Left cardiac atrium (tissue), 4 donors: ENCODE measurements at regions not wholly inside any gene's neighbourhood (a gene's known extent, or its start where the extent isn't known, plus 50 kb on each side); places are given as distances from the start of the nearest gene placed in this dataset.
A peak's percentile ranks its signal among the peaks of the same experiment; 100 is the strongest.
"Not testable (repeated sequence)": the region's sequence is repeated elsewhere in the genome, so short reads cannot be mapped to it uniquely, and the experiment has no call there.

Experiments
- ATAC-seq, 2 donors: fragments of 200-7000 bp; cut with Tn5 transposase; one replicate each; pipeline ENCODE4 v1.9.1; 2020; ENCODE audit warnings: mild to moderate bottlenecking in 2 of 2, moderate library complexity in 2 of 2
- DNase-seq: peaks from one replicate; pipeline ENCODE4 v3.0.0-alpha.2; 2020
- intact Hi-C, 2 donors: fragments of 100-400 bp; cut with DNase I; formaldehyde crosslinking; loops; one replicate each; pipeline versions ENCODE4 v1.14.1 to v1.15.1; 2022 to 2023
- donor health status: DM: no; HTN: yes; CAD: no.
- donor health status: DM: no; HTN: yes; CAD: no; lungs with severe emphysema.
- donor health status: DM: yes; HTN: yes; CAD: no.
- donor health status: Dilated cardiomyopathy.

GRCh38 chr2:95681589-95682081, 89.8 kb downstream of the TRIM43 start:
- intact Hi-C loops: not testable (repeated sequence)
- peak; percentile 38 to 86 for ATAC-seq
- DNase-seq: peak; percentile 50

GRCh38 chr2:95682889-95683517, 91.2 kb downstream of the TRIM43 start:
- peak; percentile 13 to 35 for ATAC-seq
- intact Hi-C loops, DNase-seq: not testable (repeated sequence)

- no peak for DNase-seq
- intact Hi-C loops: no loop called here
- no peak for ATAC-seq
These were observed 93.7 kb downstream of the TRIM43 start for GRCh38 chr2:95685513-95685912.

- ATAC-seq: peak in 1 of 2 donors; percentile 20
- intact Hi-C loops, DNase-seq: not testable (repeated sequence)
These were observed 94.4 kb downstream of the TRIM43 start for GRCh38 chr2:95686056-95686825.

GRCh38 chr2:95687852-95688251, 96.1 kb downstream of the TRIM43 start:
- intact Hi-C loops, DNase-seq: not testable (repeated sequence)
- peak in 1 of 2 donors; percentile 31 for ATAC-seq

- intact Hi-C loops, ATAC-seq: not testable (repeated sequence)
These were observed 99.4 kb downstream of the TRIM43 start for GRCh38 chr2:95691210-95691609.

GRCh38 chr2:95693071-95693846, 101.5 kb downstream of the TRIM43 start:
- DNase-seq, intact Hi-C loops, ATAC-seq: not testable (repeated sequence)

More at GRCh38 chr2:95691210-95691609, 99.4 kb downstream of the TRIM43 start:
- not testable (repeated sequence) for DNase-seq

GRCh38 chr2:95695613-95696012, 103.8 kb downstream of the TRIM43 start:
- DNase-seq (peak; percentile 79), ATAC-seq (peak; percentile 47 to 65)
- intact Hi-C loops: no loop called here

GRCh38 chr2:95698146-95698545, 106.3 kb downstream of the TRIM43 start:
- intact Hi-C loops: no loop called here
- DNase-seq: no peak
- ATAC-seq: peak in 1 of 2 donors; percentile 40

- intact Hi-C loops, ATAC-seq: not testable (repeated sequence)
These were observed 107.7 kb downstream of the TRIM43 start for GRCh38 chr2:95699201-95700184.

GRCh38 chr2:95700519-95700918, 108.7 kb downstream of the TRIM43 start:
- intact Hi-C loops: no loop called here
- DNase-seq (no peak), ATAC-seq (peak in 1 of 2 donors; percentile 26)

More at GRCh38 chr2:95699201-95700184, 107.7 kb downstream of the TRIM43 start:
- not testable (repeated sequence) for DNase-seq

- intact Hi-C loops: no loop called here
- no peak for DNase-seq
- no peak for ATAC-seq
These were observed 110.7 kb downstream of the TRIM43 start for GRCh38 chr2:95702471-95702870.

- ATAC-seq, intact Hi-C loops, DNase-seq: not testable (repeated sequence)
These were observed 115.4 kb downstream of the TRIM43 start for GRCh38 chr2:95707161-95707560.

GRCh38 chr2:95707837-95708236, 116.0 kb downstream of the TRIM43 start:
- DNase-seq (no peak), ATAC-seq (no peak)
- intact Hi-C loops: no loop called here

- ATAC-seq: no peak
- intact Hi-C loops: no loop called here
- DNase-seq: no peak
These were observed 118.0 kb downstream of the TRIM43 start for GRCh38 chr2:95709831-95710230.

GRCh38 chr2:95713470-95714177, 121.8 kb downstream of the TRIM43 start:
- DNase-seq, intact Hi-C loops, ATAC-seq: not testable (repeated sequence)

- DNase-seq, ATAC-seq, intact Hi-C loops: not testable (repeated sequence)
These were observed 122.6 kb downstream of the TRIM43 start for GRCh38 chr2:95714398-95714797.
